Left lung (tissue), 4 donors: ENCODE measurements at regions not wholly inside any gene's neighbourhood (a gene's known extent, or its start where the extent isn't known, plus 50 kb on each side); places are given as distances from the start of the nearest gene placed in this dataset.

Experiments used
- ATAC-seq: fragments of 200-7000 bp; cut with Tn5 transposase; one replicate; pipeline ENCODE4 v1.9.1; 2020; ENCODE audit warnings: moderate library complexity
- DNase-seq, 4 donors: peaks; one replicate each; pipeline ENCODE4 v3.0.0-alpha.2; 2013 to 2020
- H3K27ac ChIP-seq, 2 donors: fragments of 200-600 bp; sonication (generic) in 1 of 2; one replicate each; pipeline versions ENCODE4 v1.5.0 to v1.8.0; 2020 to 2021
- H3K27me3 ChIP-seq, 2 donors: fragments of 200-600 bp; sonication (generic) in 1 of 2; one replicate each; pipeline versions ENCODE4 v1.5.0 to v1.8.0; 2020 to 2021
- H3K36me3 ChIP-seq, 2 donors: fragments of 200-600 bp; sonication (generic) in 1 of 2; one replicate each; pipeline versions ENCODE4 v1.5.0 to v1.8.0; 2020 to 2021
- H3K4me1 ChIP-seq, 2 donors: fragments of 200-600 bp; one replicate each; pipeline ENCODE4 v1.8.0; 2021
- H3K4me3 ChIP-seq, 2 donors: fragments of 200-600 bp; sonication (generic) in 1 of 2; one replicate each; pipeline versions ENCODE4 v1.5.0 to v1.8.0; 2020 to 2021; ENCODE audit warnings: mild to moderate bottlenecking in 1 of 2
- H3K9me3 ChIP-seq, 2 donors: fragments of 200-600 bp; sonication (generic) in 1 of 2; one replicate each; pipeline versions ENCODE4 v1.5.0 to v1.8.0; 2020 to 2021
- CTCF ChIP-seq, 2 donors: fragments of 200-600 bp; sonication (generic) in 1 of 2; IDR thresholded peaks; one replicate each; pipeline versions ENCODE4 v1.5.0 to v1.8.0; 2021; ENCODE audit warnings: antibody characterized with exemption in 2 of 2
- intact Hi-C, 2 donors: fragments of 100-400 bp; cut with DNase I; formaldehyde crosslinking; loops; one replicate each; pipeline versions ENCODE4 v1.11.2 to v1.14.2; 2022
- donor health status: DM: no; HTN: yes; CAD: no.
- donor health status: DM: no; HTN: no; CAD: no.

- intact Hi-C loops, result no loop called here
- H3K27ac ChIP-seq, result no peak overlapping the region
These were observed 110.8 kb upstream of the GLI2 start for GRCh38 chr2:120624738-120625446.

GRCh38 chr2:120625865-120626560 lies 109.7 kb upstream of the GLI2 start:
- no peak for TF ChIP-seq CTCF (IDR thresholded peaks at IDR 0.05)
- ATAC-seq, result peak; percentile 86
- intact Hi-C loops, result no loop called here

More at GRCh38 chr2:120624738-120625446, 110.8 kb upstream of the GLI2 start:
- peaks cover 0 to 4% of the 10 kb centered on the region in 2 donors for H3K9me3 ChIP-seq
- ATAC-seq (peak; percentile 1), DNase-seq (no peak)
- H3K4me3 ChIP-seq, result no peak overlapping the region
- H3K27me3 ChIP-seq, result no peaks in the 10 kb centered on the region
- no peaks in the 10 kb centered on the region for H3K4me1 ChIP-seq
- no peak for TF ChIP-seq CTCF (IDR thresholded peaks at IDR 0.05)
- no peaks in the 10 kb centered on the region for H3K36me3 ChIP-seq

GRCh38 chr2:120626566-120626965 lies 109.1 kb upstream of the GLI2 start:
- intact Hi-C loops, result no loop called here
- no peak for TF ChIP-seq CTCF (IDR thresholded peaks at IDR 0.05)
- H3K4me1 ChIP-seq, result no peaks in the 10 kb centered on the region
- no peaks in the 10 kb centered on the region for H3K36me3 ChIP-seq
- H3K9me3 ChIP-seq, result peaks cover 0 to 4% of the 10 kb centered on the region in 2 donors
- no peak for DNase-seq
- H3K27me3 ChIP-seq, result no peaks in the 10 kb centered on the region
- no peak overlapping the region for H3K4me3 ChIP-seq
- peak; percentile 43 for ATAC-seq
- peak overlapping the region; percentile 53 for H3K27ac ChIP-seq

More at GRCh38 chr2:120625865-120626560, 109.7 kb upstream of the GLI2 start:
- Histone ChIP-seq H3K4me1 (no peaks in the 10 kb centered on the region), H3K4me3 (no peak overlapping the region), H3K27me3 (no peaks in the 10 kb centered on the region), H3K9me3 (peaks cover 0 to 4% of the 10 kb centered on the region in 2 donors), H3K27ac (peak overlapping the region; percentile 53), H3K36me3 (no peaks in the 10 kb centered on the region)
- DNase-seq, result peak in 2 of 4 donors; percentile 60 to 87

- H3K27me3 ChIP-seq, result no peaks in the 10 kb centered on the region
- no peaks in the 10 kb centered on the region for H3K36me3 ChIP-seq
- no peaks in the 10 kb centered on the region for H3K9me3 ChIP-seq
- H3K4me3 ChIP-seq, result no peak overlapping the region
- intact Hi-C loops, result no loop called here
- no peak overlapping the region for H3K27ac ChIP-seq
- no peaks in the 10 kb centered on the region for H3K4me1 ChIP-seq
- no peak for TF ChIP-seq CTCF (IDR thresholded peaks at IDR 0.05)
- DNase-seq (no peak), ATAC-seq (no peak)
These were observed 107.4 kb upstream of the GLI2 start for GRCh38 chr2:120628248-120628647.

- intact Hi-C loops, result no loop called here
- peak in 1 of 4 donors; percentile 43 for DNase-seq
- Histone ChIP-seq H3K4me1 (no peaks in the 10 kb centered on the region), H3K36me3 (no peaks in the 10 kb centered on the region), H3K9me3 (no peaks in the 10 kb centered on the region), H3K27me3 (no peaks in the 10 kb centered on the region), H3K27ac (no peak overlapping the region), H3K4me3 (no peak overlapping the region)
- no peak for TF ChIP-seq CTCF (IDR thresholded peaks at IDR 0.05)
- ATAC-seq, result no peak
These were observed 106.3 kb upstream of the GLI2 start for GRCh38 chr2:120629241-120629895.
